SKM-1 (cell line): ENCODE measurements at regions not wholly inside any gene's neighbourhood (a gene's known extent, or its start where the extent isn't known, plus 50 kb on each side); places are given as distances from the start of the nearest gene placed in this dataset.
"Not testable (repeated sequence)": the region's sequence is repeated elsewhere in the genome, so short reads cannot be mapped to it uniquely, and the experiment has no call there.

Experiments used
- DNase-seq: peaks from one replicate; lab custom pipeline; 2025; ENCODE audit not compliant: unreplicated experiment; lab: John Stamatoyannopoulos, UW

DNA sequence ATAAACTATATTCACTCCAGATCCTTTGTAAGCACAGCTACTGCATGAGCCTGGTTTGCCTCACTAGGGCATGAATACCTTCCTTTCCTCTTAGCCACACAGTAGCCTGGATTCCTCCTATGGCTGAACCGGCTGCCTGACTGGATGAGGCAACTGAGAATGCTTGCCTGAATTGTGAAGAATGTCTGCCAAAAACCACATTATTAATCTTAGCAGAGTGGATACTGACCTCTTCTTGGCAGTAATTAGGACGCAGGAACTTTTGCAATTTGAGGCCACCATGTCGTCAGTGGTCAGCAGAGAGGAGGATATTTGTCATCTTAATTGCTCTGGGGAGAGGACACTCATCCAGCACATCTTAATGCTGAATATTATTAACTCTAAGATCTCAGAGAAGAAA is 651.8 kb upstream of the GOT2 start:
- DNase-seq: no peak

DNA sequence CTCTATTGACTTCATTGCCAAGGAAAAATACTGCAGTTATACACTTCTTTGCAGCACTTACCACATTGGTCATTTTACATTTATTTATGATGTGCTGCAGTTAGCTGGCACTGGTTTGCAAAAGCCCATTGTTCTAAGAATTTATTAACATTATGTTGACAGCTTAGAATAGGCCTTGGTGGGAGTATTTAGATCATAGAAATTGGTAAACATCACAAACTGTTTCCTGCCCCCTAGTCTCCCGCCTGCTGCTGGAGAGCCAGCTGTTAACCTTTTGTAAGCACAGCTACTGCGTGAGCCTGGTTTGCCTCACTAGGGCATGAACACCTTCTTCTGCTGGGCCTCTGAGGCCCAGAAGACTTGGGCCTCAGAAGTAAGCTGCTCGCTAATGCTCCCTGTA is 651.4 kb upstream of the GOT2 start:
- no peak for DNase-seq

DNA sequence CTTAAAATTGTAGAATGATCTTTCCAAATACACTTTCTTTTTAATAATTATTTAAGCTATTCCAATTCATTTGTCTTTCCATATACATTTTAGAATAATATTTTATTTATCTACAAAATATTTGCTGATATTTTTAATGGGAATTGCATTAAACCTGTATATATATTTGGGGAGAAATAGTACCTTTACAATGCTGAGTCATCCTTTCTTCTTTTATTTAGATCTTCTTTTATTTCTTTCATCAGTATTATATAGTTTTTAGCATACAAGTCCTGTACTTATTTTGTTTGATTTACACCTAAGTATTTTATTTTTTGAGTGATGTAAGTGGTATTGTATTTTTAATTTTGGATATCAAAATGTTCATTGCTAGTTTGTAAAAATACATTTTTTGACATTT is 639.5 kb upstream of the GOT2 start:
- DNase-seq: no peak

DNA sequence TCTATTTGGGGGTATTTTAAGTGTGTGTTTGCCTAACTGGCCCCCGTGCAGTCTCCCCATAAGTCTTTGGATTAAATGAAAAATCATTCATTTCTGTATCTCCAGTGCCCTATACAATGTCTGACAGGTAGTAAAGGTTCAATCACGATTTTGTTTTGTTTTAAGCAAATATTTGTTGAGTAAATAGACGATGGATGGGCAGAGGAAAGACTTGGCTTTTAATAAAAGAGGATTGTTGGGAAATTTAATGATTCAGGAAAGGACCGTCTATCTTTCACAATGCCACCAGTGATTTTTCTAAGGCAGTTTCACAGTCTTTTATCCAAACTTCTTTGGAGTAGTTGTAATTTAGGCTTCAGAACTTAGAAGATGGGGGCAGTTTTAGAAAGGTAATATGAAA is 636.6 kb upstream of the GOT2 start:
- DNase-seq: no peak

DNA sequence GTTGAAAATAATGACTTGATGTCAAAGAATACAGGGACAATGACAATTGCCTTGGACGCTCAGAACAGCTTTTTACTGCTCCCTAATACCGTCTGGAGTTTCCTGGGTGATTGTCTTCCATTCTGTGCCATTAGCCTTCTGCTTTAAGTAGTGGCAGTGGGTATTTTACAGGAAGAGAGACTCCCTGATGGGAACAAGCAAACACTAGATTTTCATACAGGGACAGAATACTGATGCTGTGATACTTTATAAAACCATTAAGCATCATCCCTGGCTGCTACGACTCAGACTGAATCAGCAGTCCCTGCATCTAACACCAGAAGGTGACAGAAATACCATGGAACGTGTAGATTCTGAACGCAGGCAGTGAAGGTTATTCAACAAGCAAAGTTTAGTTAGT is 635.4 kb upstream of the GOT2 start:
- DNase-seq: no peak

DNA sequence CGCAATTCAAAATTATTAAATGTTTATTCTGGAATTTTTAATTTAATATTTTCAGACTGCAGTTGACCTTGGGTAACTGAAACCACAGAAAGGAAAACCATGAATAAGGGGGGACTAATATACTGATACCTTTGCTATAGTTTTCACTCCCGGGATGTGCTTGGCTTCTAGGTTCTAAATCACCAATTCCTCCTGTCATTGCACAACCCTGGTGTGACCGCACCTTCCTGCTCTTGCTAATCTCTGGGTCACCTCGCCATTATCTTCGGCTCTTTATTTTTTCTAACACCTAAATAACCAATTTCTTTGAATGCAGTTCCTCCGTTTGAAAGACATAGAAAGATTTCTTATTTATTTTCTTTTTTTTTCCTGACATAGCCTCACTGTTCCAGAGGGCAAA is 634.5 kb upstream of the GOT2 start:
- no peak for DNase-seq

DNA sequence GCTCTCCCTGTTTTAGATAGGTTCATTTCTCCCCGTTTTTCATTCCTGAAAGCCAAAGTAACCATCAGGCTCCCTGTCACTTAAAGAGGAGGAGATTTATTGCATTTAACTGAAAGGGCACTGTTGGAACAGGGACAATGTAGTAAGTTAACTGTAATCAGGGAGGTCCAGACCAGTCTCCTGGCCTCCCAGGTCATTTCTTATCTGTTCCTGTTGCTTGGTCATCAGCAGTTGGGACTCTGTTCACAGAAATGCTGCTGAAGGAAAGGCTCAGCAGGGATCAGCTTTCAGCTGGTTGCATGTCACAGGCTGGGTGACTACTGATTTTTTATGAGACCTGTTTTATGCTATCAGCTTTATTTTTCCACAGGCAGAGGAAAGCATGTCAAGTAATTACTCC is 622.6 kb upstream of the GOT2 start:
- DNase-seq: no peak

DNA sequence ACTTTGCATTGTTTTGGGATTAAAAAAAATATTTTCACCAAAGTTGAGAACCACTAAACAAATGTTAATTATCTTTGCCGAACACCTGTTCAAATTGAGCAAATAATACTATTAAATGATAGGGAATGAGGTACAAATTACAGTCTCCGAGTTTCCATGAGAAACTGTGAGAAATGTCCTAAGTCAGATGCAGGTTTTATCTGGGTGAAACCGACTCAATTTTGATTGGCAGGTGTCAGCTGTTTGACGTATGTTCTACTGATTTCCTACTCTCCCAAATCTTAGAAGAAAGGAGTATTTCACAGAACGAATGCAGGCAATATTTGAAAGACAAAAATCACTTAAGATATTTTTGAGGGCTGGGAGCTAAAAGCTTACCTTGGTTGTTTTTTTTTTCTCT is 622.0 kb upstream of the GOT2 start:
- no peak for DNase-seq

DNA sequence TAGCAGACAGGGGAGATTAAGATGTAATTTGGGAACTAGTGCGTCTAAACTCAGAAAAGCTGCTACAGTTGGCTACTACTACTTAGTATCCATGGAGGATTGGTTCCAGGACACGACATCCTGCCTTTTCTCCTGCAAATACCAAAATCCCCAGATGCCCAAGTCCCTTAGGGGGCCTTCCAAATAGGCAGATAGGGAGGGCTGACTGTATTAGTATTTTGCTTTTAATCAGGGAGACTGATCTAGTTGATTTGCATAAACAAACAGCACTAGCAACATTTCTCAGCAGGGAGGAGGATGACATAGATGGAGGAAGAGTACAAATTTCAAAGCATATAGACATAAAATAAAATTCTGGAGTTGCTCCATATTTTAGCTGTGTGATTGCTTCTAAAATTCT is 621.6 kb upstream of the GOT2 start:
- DNase-seq: no peak

DNA sequence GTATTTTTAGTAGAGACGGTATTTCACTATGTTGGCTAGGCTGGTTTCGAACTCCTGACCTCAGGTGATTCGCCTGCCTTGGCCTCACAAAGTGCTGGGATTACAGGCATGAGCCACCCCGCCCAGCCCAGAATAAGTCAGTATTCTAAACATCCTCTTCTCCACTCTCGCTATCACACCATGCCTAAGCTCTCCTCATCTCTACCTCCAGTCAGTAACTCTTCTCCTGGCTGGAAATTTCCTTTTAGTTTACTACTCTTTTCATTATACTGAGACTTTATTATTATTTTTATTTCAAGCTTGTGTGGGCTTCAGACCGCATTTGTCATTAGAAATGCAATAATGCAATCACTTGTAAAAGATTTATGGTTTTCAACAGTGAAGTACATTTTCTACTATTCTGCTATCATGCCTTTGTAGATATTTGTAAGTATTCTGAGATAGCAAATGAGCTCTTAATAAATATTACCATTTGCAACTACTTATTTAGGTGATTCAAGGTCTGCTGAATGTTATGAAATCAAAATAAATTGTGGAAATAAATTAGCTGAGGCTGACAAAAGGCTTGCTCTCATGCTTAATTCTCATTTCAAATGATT is 617.3 kb upstream of the GOT2 start:
- DNase-seq: no peak

DNA sequence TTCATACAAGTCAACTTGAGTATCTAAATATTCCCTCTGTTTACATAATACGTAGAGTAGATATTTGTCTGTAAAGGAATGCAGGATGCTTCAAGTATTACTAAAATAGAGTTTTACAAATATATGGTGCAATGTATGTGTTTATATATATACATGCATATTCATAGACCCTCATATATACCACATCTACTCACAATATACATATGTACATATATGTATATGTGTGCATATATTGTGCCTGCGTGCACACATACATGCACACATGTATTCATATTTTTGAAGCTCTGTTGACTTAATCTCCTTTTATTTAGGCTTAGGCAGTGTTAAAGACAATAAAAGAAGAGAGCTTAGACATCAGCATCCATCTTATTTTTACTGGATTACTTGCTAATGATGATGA is 616.6 kb upstream of the GOT2 start:
- no peak for DNase-seq

DNA sequence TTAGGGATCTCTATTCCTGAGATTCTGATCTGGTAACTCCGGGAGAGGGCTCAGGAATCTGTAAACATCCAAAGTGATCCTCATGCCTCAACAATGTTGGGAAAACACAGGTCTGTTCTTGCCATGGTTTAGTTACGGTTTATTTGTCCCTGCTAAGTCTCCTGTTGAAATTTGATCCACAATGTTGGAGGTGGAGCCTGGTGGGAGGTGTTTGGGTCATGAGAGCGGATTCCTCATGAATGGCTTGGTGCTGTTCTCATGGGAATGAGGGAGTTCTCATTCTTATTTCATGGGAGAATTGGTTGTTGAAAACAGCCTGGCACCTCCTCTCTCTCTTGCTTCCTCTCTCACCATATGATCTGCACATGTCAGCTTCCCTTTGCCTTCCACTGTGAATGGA is 608.6 kb upstream of the GOT2 start:
- no peak for DNase-seq

DNA sequence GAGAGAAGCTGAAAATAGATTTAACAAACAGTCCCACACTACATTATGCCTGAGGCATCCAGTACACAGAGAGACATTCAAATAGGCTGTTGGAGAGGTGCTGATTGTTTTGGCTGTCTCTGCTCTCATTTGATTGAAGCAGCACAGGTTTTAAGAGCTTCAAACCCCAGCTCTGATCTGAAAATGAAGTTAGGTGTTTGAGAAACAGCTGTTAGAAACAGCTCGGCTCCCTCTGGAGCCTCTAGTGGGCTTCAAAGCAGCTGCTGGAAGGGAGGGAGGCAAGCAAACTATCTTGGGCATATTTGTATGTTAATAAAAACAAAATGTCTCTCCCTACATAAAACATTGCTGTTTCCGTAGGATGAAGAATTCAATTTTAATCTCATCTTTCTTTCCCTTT is 607.3 kb upstream of the GOT2 start:
- DNase-seq: no peak

DNA sequence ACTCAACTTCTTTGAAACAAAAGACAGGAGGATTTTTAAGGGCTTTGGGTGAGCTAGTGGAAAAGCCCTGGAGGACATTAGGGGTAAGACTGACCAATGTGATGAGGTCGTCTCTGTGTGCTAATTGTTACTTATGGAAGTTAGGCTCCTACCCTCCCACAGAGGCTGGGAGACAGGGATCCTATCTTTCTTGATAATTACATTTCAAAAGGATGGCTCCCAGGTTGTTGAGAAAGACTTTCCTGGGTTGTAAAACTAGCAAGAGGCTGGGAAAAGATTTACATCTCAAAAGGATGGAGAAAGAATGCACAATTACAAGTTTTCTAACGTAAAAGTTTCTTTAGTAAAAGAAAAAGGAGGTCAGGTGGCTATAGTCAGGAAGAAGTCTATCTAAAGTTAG is 605.8 kb upstream of the GOT2 start:
- DNase-seq: no peak

DNA sequence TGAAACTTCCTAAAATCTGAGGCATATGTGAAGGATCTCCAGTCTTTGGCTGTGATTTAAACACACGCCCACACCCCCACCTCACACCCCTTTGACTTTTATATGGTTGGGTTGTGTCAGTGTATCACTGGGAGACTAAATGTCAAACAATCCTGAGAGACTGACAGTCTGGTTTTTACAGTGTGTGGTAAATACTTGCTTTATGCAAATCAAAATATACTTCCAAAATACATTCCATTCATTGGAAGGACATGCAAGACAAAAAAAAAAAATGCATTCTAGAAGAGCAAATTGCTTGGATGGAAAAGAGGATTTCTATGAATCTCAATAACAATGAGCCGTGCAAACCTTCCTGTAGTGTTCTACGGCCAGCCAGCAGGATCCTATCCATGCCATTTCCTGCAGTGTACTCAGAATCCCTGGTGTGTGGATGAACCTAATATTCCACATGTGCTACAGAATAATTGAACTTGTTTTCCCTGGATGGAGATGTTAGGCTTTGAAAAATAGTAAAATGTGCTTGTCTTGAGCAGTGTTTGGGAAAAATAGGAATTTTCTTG is 602.1 kb upstream of the GOT2 start:
- no peak for DNase-seq

DNA sequence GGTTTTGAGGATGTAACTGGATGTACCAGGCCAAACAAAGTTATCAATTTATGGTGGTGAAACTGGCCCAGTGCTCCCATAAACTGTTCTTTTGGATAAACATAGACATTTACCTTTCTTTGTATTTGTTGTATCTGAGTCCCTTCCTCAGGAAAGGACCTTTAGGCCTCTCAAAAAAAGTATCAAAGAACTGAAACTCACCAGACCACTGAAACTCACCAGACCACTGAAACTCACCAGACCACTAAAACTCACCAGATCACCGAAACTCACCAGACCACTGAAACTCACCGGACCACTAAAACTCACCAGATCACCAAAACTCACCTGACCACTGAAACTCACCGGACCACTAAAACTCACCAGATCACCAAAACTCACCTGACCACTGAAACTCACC is 597.6 kb upstream of the GOT2 start:
- not testable (repeated sequence) for DNase-seq

DNA sequence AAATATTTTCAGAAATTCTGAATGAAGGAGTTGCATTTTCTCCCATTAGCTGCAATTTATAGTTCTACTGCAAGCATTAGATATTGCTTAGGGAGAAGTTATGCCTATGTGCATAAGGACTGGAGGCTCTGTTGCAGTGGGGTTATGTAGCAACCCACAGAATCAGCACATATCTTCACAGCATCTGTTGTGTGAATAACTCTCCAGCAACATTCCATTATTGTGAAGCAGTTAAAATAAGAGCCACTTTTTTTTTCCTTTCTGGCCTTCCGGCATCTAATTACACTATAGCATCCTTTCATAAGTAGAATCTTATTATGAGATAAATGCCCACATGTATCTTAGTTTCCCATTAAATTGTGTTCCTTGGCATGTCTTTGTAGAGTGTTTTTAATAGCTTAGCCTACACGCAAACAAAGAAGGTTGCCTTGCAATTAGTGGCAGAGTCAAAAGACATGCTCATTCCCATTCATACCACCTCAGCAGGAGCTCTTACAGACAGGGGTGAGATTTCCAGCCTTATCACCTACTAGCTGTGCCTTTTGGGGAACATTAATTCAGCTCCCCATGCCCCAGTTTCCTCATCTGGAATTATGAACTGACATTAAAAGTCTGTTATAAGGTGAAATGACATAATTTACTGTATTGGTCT is 596.0 kb upstream of the GOT2 start:
- no peak for DNase-seq

DNA sequence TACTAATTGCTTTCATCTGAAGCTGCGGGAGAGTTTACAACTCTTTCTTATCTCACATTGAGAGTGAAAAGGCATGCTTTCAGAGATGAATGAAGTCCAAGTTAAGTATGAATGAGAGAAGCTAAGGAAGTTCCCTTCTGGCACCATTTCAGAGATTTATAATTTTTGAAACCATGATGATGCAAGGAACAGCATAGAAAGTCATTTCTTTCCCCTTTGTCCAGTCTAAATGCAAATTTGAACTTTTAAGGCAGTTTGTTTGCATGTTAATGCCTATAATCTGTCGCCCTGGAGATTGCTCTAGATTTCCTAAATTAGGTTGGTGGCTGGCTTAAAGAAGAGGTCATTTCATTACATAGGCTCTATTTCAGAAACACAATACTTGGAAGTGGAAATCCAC is 594.8 kb upstream of the GOT2 start:
- DNase-seq: no peak

DNA sequence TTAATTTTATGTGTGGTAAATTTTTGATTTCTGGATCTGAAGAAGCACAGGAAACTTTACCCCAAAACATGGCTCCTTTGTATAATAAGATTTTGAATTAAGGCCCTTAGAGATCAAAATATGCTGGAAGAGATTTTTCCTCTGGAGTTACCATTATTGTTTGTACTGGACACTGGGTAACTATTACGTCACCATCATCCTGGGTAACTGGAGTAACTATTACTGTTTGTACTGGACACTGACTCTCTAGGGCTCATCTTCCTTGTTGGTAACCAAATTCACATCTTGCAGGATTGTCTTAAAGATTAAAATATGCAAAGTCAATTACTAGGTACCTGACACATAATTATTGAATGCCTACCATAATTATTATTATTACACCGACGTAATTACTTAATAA is 593.8 kb upstream of the GOT2 start:
- DNase-seq: no peak

DNA sequence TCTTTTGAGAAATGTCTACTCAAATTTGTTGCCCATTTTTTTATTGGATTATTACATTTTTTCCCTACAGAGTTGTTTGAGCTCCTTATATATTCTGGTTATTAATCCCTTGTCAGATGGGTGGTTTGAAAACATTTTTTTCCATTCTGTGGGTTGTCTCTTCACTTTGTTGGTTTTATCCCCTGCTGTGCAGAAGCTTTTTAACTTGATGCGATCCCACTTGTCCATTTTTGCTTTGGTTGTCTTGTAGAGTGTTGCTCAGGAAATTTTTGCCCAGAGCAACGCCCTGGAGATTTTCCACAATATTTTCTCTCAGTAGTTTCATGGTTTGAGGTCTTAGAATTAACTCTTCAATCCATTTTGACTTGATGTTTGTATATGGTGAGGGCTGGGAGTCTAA is 592.8 kb upstream of the GOT2 start:
- DNase-seq: no peak

DNA sequence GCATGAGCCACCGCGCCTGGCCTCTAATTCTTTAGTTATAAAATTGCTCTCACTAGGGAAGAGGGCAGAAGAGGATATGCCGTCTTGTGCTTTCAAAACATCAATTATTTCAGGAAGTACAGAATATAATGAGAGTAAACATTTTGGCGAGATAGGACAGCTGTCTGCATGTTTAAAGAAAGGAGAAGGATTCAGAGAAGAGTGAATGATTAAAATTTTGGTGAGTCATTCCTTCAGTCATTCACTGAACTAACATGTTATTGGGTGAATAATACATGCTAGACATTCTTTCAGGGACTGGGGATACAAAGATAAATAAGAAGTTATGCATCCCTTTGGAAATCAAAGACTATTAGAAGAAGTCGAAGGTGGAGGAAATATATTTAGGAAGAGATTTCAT is 590.3 kb upstream of the GOT2 start:
- DNase-seq: no peak

DNA sequence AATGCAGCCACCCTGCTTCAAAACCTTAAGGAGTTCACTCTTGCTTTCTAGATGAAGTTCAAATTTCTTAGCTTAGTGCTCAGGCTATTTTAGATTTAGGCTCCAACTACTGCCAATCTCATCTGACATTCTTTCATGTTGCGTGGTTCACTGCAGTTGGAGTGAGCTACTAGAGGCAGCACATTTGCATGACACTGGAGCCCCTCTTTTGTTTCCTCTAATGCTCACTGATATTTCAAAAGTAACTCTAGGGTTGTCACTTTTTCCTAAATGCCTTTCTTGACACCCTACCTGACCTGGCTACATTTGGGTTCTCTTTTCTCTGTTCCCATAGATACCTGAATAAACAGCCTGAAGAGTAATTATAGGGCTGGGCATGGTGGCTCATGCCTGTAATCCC is 586.5 kb upstream of the GOT2 start:
- DNase-seq: no peak

DNA sequence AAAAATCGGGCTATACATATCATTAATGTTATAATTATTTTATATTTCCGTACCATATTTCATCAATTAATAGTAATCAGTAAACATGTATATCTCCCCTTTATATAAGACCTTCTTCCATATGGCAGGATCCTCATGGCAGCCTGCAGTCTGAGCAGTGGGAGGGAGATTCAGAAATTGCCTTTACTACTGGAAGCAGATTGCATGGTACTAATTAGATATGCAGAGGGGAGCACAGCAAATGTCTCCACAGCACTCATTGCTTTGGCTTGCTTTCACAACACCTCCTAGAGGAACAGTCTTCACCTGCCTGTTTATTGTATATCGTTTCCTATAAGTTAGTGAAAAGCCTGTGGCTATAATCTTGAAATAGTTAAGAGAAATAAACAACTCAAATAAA is 585.8 kb upstream of the GOT2 start:
- DNase-seq: no peak
